ENCODE measurements at regions not wholly inside any gene's neighbourhood (a gene's known extent, or its start where the extent isn't known, plus 50 kb on each side); places are given as distances from the start of the nearest gene placed in this dataset.
"Not testable (repeated sequence)": the region's sequence is repeated elsewhere in the genome, so short reads cannot be mapped to it uniquely, and the experiment has no call there.

- not testable (repeated sequence) for TF ChIP-seq CTCF (conservative IDR thresholded peaks at IDR 0.05); ZFX (IDR thresholded peaks at IDR 0.05)
These were observed 53.0 kb upstream of the RASD2 start for GRCh38 chr22:35487623-35488022.
